ENCODE measurements at regions not wholly inside any gene's neighbourhood (a gene's known extent, or its start where the extent isn't known, plus 50 kb on each side); places are given as distances from the start of the nearest gene placed in this dataset.

GRCh38 chr20:40739841-40740240 lies 50.8 kb upstream of the MAFB start:
- Histone ChIP-seq H3K36me3 (ENCODE audit: control insufficient read depth in 4 of 4, insufficient read depth in 3 of 4, low read depth in 1 of 4, low read length in 3 of 4) (no peaks in the 10 kb centered on the region), H3K27me3 (ENCODE audit: control insufficient read depth in 4 of 4, insufficient read depth in 4 of 4, low read length in 3 of 4) (peaks cover 0 to 2% (median 0%) of the 10 kb centered on the region in 4 donors), H3K9me3 (ENCODE audit: control insufficient read depth in 4 of 4, low read length in 3 of 4) (no peaks in the 10 kb centered on the region), H3K27ac (ENCODE audit: low read depth in 1 of 2, low read length in 2 of 2) (no peak overlapping the region), H3K4me3 (ENCODE audit: low read depth in 1 of 3, low read length in 3 of 3) (no peak overlapping the region), H3K4me1 (ENCODE audit: control insufficient read depth in 4 of 4, insufficient read depth in 4 of 4, low read length in 3 of 4) (no peaks in the 10 kb centered on the region), H3K9ac (ENCODE audit: low read depth in 1 of 2, low read length in 2 of 2) (no peak overlapping the region)
- TF ChIP-seq MAX (IDR thresholded peaks at IDR 0.05) (no peak), FOXA1 (IDR thresholded peaks at IDR 0.05) (no peak), FOXA2 (IDR thresholded peaks at IDR 0.05) (no peak), EGR1 (IDR thresholded peaks at IDR 0.05; ENCODE audit: low read depth in 2 of 2) (no peak), ATF3 (IDR thresholded peaks at IDR 0.05) (no peak), SP1 (IDR thresholded peaks at IDR 0.05) (no peak), REST (IDR thresholded peaks at IDR 0.05) (no peak), HNF4A (conservative IDR thresholded peaks at IDR 0.05) (no peak), JUND (IDR thresholded peaks at IDR 0.05) (no peak), RXRA (IDR thresholded peaks at IDR 0.05) (no peak)
- DNase-seq (ENCODE audit: low spot score), result no peak
- 89% methylated on average over 1 of the region's 1 CpG for WGBS

GRCh38 chr20:40741507-40742106 lies 52.6 kb upstream of the MAFB start:
- no peak overlapping the region for H3K4me3 ChIP-seq (ENCODE audit: low read depth in 1 of 3, low read length in 3 of 3)
- no peaks in the 10 kb centered on the region for H3K9me3 ChIP-seq (ENCODE audit: control insufficient read depth in 4 of 4, low read length in 3 of 4)
- H3K4me1 ChIP-seq (ENCODE audit: control insufficient read depth in 4 of 4, insufficient read depth in 4 of 4, low read length in 3 of 4), result no peaks in the 10 kb centered on the region
- H3K9ac ChIP-seq (ENCODE audit: low read depth in 1 of 2, low read length in 2 of 2), result no peak overlapping the region
- H3K27ac ChIP-seq (ENCODE audit: low read depth in 1 of 2, low read length in 2 of 2), result no peak overlapping the region
- H3K27me3 ChIP-seq (ENCODE audit: control insufficient read depth in 4 of 4, insufficient read depth in 4 of 4, low read length in 3 of 4), result peaks cover 0 to 2% (median 0%) of the 10 kb centered on the region in 4 donors
- peak; percentile 44 for DNase-seq (ENCODE audit: low spot score)
- 38% methylated on average over 6 of the region's 6 CpGs for WGBS
- no peaks in the 10 kb centered on the region for H3K36me3 ChIP-seq (ENCODE audit: control insufficient read depth in 4 of 4, insufficient read depth in 3 of 4, low read depth in 1 of 4, low read length in 3 of 4)
- TF ChIP-seq ATF3 (IDR thresholded peaks at IDR 0.05), result no peak
- TF ChIP-seq NR2F2 (IDR thresholded peaks at IDR 0.05), result no peak
- peak; percentile 65 for TF ChIP-seq CTCF (IDR thresholded peaks at IDR 0.05; ENCODE audit: low read depth, low read length, missing input control)
- peak; percentile 75 to 85 for TF ChIP-seq RAD21 (IDR thresholded peaks at IDR 0.05)
